OCI-LY3 (cell line): ENCODE measurements at regions not wholly inside any gene's neighbourhood (a gene's known extent, or its start where the extent isn't known, plus 50 kb on each side); places are given as distances from the start of the nearest gene placed in this dataset.

Source experiments
- EZH2phosphoT487 ChIP-seq: fragments of 200-600 bp; shearing (Covaris generic); IDR thresholded peaks from 2 replicates; pipeline ENCODE4 v1.6.1; 2018; ENCODE audit warnings: antibody characterized with exemption, mixed run types, low read depth
- TF ChIP-seq, protein P1 (sequence below): fragments of 200-600, 300-600 bp; sonication (generic); IDR thresholded peaks from 2 replicates; pipeline ENCODE4 v1.5.1; 2014; ENCODE audit warnings: antibody characterized with exemption, low read length, low read depth

DNA sequence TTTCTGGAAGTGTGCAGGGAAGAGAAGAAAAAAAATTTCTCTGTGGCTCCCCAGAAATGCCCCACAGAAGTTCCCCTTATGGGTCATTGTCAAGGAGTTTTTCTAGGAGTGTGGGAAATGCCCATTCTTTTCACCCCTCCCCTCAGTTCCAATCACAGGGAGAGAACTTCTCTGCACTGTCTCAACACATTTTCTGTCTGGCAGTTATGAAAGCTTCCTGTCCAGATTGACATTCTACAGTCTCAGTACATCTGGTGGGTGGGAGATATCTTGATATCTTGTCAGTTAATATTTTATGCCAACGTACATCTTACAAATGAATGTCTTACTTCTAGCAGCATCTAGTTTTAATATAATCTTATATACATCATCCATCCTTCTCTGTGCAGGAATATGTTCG lies 566.8 kb upstream of the AADAT start:
- TF ChIP-seq, protein P1, sequence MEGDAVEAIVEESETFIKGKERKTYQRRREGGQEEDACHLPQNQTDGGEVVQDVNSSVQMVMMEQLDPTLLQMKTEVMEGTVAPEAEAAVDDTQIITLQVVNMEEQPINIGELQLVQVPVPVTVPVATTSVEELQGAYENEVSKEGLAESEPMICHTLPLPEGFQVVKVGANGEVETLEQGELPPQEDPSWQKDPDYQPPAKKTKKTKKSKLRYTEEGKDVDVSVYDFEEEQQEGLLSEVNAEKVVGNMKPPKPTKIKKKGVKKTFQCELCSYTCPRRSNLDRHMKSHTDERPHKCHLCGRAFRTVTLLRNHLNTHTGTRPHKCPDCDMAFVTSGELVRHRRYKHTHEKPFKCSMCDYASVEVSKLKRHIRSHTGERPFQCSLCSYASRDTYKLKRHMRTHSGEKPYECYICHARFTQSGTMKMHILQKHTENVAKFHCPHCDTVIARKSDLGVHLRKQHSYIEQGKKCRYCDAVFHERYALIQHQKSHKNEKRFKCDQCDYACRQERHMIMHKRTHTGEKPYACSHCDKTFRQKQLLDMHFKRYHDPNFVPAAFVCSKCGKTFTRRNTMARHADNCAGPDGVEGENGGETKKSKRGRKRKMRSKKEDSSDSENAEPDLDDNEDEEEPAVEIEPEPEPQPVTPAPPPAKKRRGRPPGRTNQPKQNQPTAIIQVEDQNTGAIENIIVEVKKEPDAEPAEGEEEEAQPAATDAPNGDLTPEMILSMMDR: no peak
- no peak for TF ChIP-seq EZH2phosphoT487
